GM21447 (cell line): ENCODE measurements at regions not wholly inside any gene's neighbourhood (a gene's known extent, or its start where the extent isn't known, plus 50 kb on each side); places are given as distances from the start of the nearest gene placed in this dataset.
"Not testable (repeated sequence)": the region's sequence is repeated elsewhere in the genome, so short reads cannot be mapped to it uniquely, and the experiment has no call there.

Source experiments
- ATAC-seq: cut with Tn5 transposase; IDR thresholded peaks from one replicate; pipeline ENCODE4 v1.9.1; 2021; ENCODE audit not compliant: unreplicated experiment

DNA sequence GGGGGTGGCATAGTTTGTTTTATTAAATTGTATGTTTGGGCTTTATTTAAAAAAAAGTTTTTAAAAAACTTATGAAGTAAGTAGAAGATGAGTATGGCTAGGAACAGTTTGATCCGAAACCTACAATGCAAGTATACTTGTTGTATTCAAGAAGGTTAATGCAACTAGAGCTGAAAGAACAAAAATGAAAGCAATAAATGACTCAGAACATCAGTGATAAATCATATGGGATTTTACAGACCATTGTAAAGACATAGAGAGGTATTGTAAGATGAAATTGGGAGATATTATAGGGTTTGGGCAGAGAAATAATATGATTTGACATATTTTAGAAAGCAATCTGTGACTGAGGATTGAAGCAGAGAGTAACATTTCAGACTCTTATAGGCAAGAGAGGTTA is 1135.3 kb downstream of the SLITRK5 start:
- no peak for ATAC-seq

DNA sequence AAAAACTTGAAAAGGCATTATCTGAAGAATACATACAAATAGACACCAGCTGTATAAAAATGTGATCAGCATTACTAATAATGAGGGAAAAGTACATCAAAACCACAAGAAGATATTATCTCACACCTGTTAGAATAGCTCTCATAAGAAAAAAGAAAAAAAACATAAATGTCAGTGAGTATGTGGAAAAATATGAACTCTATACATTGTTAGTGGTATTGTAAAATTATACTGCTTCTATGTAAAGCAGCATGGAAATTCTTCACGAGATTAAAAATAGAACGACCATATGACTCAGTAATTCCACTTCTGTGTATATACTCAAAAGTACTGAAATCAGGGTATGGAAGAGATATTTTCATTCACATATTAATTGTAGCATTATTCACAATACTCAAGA is 1146.4 kb downstream of the SLITRK5 start:
- no peak for ATAC-seq

DNA sequence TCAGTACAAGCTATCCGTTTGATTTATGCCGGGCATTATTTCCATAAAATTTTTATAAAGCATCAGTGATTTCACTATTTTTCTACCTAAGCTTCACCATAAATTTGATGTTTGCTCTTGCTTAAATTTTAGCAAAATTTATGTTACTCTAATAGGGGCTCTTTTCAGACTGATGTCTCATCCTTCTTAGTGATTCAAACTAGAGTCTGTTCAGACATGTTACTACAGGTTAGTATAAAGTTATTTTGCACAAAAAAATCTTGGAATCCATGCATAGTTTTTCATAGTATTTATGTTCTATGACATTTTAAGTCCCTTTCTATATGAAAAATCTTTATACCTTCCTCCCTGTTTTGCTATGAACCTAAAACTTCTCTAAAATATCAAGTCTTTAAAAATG is 1151.9 kb downstream of the SLITRK5 start:
- no peak for ATAC-seq

DNA sequence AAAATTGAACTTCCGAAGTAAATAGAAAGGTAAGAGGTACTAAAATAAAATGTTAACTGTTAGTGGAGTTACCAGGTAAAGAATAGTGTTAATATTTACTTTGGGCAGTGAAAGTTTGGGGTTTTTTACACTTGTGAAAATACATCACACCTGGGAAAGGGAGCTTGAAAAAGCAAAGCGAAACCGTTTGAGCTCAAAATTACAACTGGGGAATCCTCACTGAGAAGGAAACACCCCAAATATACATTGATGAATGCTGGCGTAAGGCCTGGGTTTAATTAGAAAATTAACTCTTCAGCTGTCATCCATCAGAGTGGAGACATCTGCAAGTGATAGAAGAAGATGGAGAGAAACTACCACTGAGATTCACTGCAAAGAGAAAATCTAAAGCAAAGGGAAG is 1153.0 kb downstream of the SLITRK5 start:
- no peak for ATAC-seq

DNA sequence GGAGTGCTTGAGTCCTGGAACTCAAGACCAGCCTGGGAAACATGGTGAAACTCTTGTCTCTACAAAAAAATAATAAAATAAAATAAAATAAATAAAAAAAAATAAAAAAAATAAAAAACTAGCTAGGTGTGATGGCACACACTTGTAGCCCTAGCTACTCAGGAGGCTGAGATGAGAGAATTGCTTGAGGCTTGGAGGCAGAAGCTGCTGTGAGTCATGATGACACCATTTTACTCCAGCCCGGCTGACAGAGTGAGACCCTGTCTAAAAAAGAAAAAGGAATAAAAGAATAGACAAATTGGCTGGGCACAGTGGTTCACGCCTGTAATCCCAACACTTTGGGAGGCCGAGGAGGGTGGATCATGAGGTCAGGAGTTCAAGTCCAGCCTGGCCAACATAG is 1168.9 kb downstream of the SLITRK5 start:
- ATAC-seq, result no peak

DNA sequence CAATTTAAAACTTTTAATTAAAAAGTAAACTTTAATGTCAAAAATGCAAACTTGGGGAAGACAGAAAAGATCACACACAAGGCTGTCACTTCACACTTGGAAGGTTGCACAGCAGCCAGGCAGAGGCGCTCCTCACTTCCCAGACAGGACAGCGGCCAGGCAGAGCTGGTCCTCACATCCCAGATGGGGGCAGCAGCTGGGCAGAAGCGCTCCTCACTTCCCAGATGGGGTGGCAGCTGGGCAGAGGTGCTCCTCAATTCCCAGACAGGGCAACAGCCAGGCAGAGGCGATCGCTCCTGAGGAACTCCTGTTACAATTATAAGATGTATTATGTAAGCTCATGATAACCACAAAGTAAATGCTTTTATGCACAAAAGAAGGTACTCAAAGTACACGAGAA is 1181.1 kb downstream of the SLITRK5 start:
- ATAC-seq, result not testable (repeated sequence)

DNA sequence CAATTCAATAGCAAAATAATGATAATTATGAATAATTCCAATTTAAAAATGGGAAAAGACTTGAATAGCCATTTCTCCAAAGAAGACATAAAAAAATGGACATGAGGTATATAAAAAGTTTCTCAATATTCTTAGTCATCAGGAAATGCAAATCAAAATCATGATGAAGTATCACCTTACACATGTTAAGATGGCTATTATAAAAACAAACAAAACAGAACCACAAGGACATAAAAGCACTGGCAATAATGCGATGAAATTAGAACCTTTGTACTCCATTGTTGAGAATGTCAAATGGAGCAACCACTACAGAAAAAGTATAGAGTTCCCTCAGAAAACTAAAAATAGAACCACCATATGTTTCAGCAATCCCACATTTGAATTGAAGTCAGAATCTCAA is 1186.1 kb downstream of the SLITRK5 start:
- ATAC-seq, result no peak

DNA sequence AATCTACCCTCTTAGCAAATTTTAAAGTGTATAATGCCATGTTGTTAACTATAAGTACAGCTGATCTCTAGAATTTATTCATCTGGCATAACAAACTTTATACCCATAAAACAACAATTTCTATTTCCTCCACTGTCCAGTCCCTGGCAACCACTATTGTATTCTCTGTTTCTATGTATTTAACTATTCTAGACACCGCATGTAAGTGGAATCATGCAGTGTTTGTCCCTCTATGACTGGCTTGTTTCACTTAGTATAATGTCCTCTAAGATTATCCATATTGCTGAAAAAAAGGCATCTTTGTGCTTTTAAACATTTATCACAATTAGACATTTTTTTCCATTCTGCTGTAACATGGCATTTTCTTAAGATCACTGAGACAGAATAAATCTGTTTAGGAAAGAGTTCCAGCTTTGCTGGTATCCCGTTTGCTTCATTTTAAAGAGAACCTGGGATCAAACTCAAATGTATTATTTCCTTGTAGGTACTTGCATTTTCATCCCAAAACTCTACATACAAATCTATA is 1191.0 kb downstream of the SLITRK5 start:
- ATAC-seq, result no peak

DNA sequence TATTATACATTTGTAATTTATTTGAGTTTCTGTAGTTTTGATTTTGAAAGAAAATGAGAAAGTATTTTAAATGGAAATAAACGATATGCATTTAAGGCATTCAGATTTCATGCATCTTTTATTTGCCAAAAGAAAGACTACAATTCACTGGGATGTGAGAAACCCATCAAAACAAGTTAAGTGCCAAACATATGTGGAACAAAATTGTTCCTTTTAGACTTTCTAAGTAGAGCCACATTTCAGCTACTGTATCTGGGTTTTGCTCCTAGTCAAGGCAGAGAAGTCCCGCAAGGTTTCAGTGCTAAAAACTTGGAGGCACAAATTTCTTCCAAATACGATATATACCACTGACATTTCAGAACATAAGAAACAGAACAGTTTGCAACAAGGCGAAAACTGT is 1191.9 kb downstream of the SLITRK5 start:
- ATAC-seq, result no peak

DNA sequence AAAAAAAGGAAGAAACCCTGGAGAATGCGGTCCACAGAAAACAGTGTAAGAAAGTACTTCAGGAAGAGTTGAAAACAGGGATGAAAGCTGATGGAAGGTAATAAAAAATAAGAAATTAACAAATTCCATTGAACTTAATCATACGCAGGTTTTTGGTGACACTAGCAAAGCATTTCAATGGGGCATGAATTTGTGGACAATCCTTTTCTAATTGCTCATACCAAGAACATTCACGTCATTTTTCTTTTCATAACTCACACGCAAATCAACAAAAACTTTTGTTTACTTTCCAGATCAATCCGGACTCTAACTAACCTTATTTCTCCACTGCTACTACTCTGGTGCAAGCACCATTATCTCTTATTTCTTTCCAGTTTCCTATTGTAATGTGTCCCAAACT is 1195.0 kb downstream of the SLITRK5 start:
- no peak for ATAC-seq

DNA sequence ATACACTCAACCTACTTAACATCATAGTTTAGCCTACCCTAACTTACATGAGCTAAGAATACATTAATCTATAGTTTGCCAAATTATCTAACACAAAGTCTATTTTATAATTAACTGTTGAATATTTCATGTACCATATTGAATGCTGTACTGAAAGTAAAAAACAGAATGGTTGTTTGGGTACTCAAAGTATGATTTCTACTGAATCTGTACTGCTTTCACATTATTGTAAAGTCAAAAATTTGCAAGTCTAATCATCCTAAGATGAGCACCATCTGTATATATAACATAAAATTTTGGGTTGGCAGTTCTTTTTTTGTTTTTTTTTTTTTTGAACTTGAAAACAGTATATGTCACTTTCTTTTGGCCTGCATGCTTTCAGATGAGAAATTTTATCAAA is 1212.6 kb downstream of the SLITRK5 start:
- ATAC-seq, result no peak

DNA sequence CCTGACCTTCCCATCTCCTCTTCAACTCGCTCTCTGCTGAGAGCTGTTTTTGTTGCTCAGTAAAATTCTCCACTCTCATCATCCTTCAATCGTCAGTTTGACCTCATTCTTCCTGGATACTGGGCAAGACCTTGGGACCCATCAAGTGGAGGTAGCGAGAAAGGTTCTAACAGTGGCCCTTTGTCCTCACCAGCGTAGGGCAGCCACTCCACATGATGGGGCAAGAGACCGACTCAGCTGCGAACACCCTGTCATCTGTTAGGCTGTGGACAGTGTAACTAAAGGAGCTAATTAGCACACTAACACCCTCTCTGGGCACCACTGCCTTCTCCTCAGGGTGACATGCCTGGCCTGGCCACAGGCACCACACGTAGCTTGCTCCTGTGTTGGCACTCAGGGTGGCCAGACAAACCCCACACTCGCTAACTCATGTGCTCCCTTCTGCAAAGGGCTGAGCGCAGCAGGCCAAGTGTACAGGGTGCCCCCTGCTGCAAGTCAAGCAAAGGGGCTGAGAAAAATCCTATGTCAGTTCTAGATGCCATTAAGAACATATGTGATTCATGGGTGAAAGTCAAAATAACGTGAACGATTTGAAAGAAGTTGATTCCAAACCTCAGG is 1216.0 kb downstream of the SLITRK5 start:
- ATAC-seq, result no peak

DNA sequence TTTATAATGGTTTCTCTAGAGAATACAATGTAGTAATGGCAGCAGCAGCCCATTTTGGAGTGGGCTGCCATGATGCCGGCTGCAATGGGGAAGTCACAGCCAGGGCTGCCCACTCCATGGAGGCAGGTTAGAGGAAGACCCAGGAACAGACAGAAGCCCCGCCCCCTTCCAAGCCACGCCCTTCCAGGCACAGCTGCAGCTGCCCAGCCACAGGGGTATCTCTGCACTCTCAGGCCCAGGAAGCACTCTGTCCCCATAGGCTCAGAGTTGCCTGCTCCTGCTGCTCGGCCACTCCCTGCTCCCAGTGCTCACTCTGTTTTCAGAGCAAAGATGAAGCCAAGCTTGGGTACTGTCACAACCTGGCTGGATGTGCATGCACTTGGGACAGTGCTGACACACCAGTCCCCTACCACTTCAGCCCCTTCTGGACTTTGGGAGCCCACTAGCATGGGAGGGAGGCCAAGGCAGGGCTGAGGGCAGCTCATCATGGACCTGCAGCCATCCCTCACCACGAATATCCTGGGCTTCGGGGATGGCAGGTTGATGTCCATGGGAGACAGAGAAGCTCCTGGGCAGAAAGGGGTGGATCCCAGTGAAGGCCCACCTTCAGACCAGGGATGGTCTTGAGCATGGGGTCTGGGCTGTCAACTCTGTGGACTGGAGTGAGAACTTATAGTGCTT is 1224.2 kb downstream of the SLITRK5 start:
- ATAC-seq, result no peak

DNA sequence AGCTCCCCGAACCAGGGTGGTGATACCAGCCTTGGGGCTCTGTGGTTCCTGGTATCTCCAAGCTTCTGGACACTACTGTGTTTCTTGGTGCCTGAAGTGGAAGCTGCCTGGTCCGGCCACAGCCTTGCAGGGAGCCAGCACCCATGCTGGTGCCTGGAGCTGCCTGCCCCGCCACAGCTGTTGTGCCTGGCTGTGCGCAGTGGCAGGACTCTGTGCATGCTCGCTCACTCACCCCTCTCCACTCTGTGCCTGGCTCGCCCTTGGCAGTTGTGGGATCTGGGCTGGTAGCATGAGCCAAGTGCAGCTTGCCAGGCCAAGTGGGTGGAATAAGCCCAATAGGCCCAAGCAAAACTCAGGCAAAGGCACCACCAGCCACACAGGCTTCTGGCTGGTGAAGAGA is 1225.3 kb downstream of the SLITRK5 start:
- ATAC-seq, result no peak

DNA sequence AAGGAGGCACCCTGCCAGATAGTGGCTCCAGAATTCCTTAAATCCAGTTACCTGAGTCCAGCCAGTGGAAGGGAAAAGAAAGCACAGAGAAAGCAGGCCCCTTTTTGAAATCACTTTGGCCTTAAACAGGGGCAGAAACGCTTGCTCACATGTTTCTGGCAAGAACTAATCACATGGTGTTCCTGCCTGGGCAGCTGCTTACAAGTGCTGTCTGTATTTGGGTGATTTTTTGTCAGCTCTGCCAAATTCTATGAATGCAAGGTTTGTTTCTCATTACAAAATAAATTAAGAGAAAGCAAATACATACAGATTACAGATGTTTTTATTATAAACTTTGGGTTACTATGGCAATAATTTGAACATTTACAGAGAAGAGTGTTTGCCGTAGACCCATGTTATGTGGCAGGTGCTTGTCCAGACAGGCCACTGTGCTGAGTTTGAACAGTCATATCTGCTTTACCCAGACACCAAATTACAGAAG is 1237.8 kb downstream of the SLITRK5 start:
- ATAC-seq, result no peak

DNA sequence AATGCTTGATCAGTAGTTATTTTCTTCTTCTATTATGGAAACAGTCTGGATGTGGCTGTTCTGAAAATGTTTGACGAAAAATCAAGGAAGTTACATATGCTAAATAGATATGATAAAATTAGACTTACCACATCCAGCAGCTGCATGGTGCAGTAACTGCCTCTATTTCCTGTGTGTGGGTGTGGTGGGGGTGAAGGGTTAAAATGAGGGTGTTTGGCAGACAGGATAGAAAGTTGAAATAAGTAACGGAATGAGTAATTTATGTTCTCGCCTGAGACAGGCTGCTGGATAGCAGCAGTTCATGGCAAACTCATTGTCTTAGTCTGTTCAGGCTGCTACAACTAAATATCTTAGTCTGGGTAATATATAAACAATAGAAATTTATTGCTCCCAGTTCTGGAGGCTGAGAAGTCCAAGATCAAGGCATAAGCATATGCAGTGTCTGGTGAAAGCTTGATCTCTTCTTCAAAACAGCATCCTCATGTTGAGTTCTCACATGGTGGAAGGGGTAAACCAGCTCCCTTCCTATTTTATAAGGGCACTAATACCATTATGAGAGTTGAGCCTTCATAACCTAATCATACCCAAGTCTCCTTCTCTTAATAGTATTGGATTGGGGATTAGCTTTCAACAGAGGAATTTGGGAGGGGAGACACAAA is 1248.9 kb downstream of the SLITRK5 start:
- no peak for ATAC-seq

DNA sequence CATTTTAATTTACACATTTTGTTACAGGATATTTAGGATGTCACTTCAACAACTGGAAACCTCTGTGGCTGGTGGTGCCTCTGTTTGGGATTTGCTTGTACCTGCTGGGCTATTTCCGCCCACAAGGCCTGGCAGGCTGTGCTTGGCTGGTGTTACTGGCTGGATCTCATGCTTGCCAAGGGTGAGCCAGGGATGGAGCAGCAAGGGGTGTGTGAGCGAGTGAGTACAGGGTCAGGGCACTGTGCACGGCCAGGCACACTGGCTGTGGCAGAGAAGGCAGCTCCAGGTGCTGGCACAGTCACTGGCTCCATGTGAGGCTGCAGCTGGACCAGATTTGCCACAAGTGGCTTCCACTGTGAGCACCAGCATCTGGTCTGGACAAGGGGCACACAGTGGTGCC is 1254.8 kb downstream of the SLITRK5 start:
- no peak for ATAC-seq

DNA sequence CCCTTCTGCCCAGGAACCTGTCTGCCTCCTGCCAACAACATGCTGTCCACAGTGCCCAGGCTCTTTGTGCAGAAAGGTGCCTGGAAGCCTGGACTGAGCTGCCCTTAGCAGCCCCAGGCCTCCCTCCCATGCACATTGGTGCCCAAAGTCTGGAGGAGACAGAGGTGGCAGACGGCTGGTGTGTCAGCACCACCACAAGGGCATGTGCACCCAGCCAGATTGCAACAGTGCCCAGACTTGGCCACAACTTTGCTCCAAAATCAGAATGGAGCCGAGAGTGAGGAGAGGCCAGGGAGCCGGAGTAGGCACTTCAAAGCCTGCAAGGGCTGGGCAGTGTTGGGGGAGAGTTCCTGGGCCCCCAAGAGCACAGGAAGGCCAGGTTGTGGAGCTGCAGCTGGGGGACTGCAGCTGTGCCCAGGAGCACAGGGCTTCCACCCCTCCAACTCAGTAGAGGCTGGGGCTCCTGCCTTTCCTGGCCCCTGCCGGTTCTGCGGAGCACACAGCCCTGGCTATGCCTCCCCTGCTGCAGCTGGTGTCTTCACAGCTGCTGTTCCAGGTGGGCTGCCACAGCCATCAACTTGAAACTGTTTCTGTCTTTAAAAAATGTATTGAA is 1255.8 kb downstream of the SLITRK5 start:
- ATAC-seq, result no peak

DNA sequence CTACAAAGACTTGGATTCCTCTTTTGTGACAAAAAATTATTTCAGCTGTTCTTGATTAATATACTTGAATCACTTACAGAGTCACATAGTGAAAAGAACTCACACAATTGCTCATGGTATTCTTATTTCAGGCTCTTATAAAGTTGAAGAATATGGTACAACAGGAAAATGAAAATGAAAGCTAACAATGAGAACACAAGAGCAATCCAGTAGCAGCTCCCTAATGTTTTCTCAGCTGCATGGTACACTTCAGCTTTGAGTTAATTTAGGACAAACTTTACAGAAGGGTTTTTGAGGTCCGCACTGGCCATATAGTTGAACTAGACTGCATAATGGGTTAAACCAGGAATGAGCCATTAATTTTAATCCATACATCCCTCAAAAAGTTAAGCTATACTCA is 1261.8 kb downstream of the SLITRK5 start:
- no peak for ATAC-seq

DNA sequence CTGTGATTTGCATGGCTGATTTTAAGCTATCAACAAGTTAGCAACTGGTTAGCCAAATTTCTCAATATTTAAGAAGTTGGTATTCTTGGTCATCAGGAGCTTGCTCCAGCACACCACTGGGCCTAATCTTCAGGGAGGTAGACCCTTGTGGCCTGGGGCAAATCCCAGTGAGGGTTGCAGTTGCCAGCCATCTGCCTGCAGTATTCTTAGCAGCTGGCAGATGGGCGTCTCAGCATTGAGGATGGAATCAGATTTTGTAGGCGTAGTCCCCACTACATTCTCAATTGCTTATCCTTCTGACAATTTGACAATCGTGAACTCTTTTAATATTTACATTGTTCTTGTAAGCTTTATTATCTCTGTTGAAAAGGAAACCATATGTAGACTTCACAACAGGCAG is 1266.2 kb downstream of the SLITRK5 start:
- ATAC-seq, result no peak

DNA sequence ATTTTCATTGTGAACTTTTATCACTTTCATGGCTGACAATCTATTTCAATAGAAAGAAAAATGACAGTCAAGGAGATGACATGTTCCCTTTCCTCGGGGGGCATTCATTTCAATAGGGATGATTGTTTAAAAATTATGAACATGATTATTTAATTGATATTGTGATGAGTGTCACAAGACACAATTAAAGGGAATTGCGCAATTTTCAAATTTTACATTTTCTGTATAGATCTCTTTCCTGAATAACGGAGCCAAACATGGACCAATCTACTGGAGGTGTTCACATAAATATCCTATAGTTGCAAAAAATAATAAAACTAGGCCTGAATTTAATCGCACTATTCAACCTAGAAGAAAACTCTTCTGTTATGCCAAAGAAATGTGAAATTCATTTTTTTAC is 1274.6 kb downstream of the SLITRK5 start:
- no peak for ATAC-seq

DNA sequence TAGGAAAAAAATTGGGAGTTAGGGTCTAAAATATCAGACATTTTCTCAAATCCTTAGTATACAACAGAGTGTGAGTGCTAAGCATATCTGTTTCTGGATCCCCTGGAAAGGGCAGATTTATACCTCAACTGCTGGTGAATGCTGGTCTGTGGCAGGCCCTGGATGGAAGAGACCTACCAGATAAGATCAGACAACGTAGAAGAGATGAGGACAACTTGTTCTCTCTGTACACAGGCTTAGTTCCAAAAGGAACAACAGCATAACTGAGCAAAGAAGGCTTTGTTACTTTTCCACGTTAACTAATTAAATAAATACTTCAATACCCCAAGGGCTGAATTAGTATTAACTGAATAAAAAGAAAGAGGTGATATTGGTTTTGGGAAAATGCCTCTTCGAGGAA is 1277.3 kb downstream of the SLITRK5 start:
- no peak for ATAC-seq
